ENCODE measurements at regions not wholly inside any gene's neighbourhood (a gene's known extent, or its start where the extent isn't known, plus 50 kb on each side); places are given as distances from the start of the nearest gene placed in this dataset.
A peak's percentile ranks its signal among the peaks of the same experiment; 100 is the strongest.

DNA sequence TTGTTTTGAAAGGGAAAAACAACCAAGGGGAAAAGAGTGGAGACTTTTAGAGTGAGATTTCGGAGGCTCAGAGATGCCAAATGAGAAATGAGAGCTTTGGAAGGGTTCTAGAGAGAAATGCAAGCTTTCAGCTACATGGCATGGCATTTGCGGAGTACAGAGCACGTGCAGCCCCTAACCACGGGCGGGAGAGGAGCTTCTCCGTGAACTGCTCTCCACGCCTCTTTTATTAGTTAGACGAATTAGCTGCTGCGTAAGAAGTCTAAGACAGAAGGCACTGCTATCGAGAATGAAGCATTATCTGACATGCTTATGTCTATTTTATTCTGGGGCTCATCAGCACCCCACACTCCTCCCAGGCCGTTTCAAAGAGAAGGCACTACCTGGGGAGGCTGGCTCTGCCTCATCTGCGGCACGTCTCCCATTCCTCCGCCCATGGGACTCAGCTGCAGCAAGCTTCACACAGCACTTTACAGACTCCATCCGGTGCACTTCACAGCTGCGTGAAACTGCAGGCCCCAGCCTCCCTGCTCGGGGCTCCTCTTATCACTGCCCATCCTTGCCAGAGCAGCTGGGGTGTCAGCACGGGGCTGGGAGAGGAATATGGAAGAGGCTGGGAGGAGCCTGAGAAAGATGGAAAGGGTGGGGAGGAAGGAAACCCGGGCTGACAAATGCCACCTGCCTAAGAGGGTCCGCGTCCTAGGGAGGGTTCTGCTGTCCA lies 207.3 kb upstream of the APCDD1 start:
- DNase-seq: peak; percentile 36 to 74 (median 57)

DNA sequence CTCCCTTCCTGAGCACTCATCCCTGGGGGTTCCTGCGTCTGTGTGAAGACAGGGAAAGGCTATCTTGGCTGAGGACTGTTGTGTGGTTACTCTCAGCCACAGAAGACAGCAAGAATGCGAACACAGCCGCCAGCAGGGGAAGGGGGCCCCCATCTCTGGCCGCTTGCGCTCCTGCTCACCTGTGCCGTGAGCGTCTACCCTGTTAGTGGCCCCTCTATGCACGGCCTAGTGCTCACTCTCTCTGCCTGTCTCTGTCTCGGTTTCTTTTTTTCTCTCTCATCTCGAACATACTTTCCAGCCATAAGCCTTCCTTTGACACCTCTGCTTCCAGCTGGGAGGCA lies 206.7 kb upstream of the APCDD1 start:
- Histone ChIP-seq H3K27me3 (no peaks in the 10 kb centered on the region), H3K9me3 (no peaks in the 10 kb centered on the region), H3K27ac (peak overlapping the region; percentile 9 to 34), H3K36me3 (no peaks in the 10 kb centered on the region), H3K4me1 (ENCODE audit: insufficient read depth) (peaks cover 10% of the 10 kb centered on the region), H3K4me3 (no peak overlapping the region)
- TF ChIP-seq POLR2A (IDR thresholded peaks at IDR 0.05) (no peak), EP300 (IDR thresholded peaks at IDR 0.05) (no peak)
- TF ChIP-seq, protein P1, sequence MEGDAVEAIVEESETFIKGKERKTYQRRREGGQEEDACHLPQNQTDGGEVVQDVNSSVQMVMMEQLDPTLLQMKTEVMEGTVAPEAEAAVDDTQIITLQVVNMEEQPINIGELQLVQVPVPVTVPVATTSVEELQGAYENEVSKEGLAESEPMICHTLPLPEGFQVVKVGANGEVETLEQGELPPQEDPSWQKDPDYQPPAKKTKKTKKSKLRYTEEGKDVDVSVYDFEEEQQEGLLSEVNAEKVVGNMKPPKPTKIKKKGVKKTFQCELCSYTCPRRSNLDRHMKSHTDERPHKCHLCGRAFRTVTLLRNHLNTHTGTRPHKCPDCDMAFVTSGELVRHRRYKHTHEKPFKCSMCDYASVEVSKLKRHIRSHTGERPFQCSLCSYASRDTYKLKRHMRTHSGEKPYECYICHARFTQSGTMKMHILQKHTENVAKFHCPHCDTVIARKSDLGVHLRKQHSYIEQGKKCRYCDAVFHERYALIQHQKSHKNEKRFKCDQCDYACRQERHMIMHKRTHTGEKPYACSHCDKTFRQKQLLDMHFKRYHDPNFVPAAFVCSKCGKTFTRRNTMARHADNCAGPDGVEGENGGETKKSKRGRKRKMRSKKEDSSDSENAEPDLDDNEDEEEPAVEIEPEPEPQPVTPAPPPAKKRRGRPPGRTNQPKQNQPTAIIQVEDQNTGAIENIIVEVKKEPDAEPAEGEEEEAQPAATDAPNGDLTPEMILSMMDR (IDR thresholded peaks at IDR 0.05): no peak
- no peak for DNase-seq
- 30 to 37% (median 33%) methylated on average over 10 of the region's 10 CpGs for WGBS, 3 donors
- intact Hi-C loops (cut with DNase I): no loop called here

More for the DNA sequence above, 207.3 kb upstream of the APCDD1 start:
- H3K27me3 ChIP-seq: no peaks in the 10 kb centered on the region
- H3K27ac ChIP-seq: peak overlapping the region; percentile 9 to 34
- no peaks in the 10 kb centered on the region for H3K9me3 ChIP-seq
- peaks cover 10% of the 10 kb centered on the region for H3K4me1 ChIP-seq (ENCODE audit: insufficient read depth)
- no peak overlapping the region for H3K4me3 ChIP-seq
- WGBS, 3 donors: 6 to 18% (median 12%) methylated on average over 21 of the region's 21 CpGs
- H3K36me3 ChIP-seq: no peaks in the 10 kb centered on the region
- TF ChIP-seq, protein P1 (IDR thresholded peaks at IDR 0.05): no peak
- no peak for TF ChIP-seq POLR2A (IDR thresholded peaks at IDR 0.05)
- no peak for TF ChIP-seq EP300 (IDR thresholded peaks at IDR 0.05)
- intact Hi-C loops (cut with DNase I): no loop called here

DNA sequence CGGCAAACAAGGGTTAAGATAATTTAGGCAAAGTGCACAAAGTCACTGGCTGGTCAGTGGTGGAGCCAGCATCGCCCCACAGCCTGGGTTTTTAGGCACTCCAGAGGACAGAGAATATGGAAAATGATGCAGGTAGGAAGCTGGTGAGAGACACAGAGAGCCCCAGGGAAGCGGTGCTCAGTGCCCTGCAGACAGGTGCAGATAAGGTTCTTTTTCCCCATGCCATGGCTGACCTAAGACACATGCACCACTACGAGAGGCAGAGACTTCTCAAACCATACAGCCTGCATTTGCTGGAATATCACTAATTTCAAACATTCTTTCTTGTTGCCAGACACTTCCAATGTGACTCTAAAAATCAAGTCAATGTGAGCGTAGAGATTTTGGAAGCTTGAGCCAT lies 205.7 kb upstream of the APCDD1 start:
- TF ChIP-seq EP300 (IDR thresholded peaks at IDR 0.05) (no peak), POLR2A (IDR thresholded peaks at IDR 0.05) (no peak)
- TF ChIP-seq, protein P1 (IDR thresholded peaks at IDR 0.05): no peak
- peaks cover 10% of the 10 kb centered on the region for H3K4me1 ChIP-seq (ENCODE audit: insufficient read depth)
- H3K36me3 ChIP-seq: no peaks in the 10 kb centered on the region
- DNase-seq: no peak
- no peaks in the 10 kb centered on the region for H3K27me3 ChIP-seq
- H3K27ac ChIP-seq: no peak overlapping the region
- WGBS, 3 donors: 87 to 94% (median 89%) methylated on average over 5 of the region's 5 CpGs
- no peak overlapping the region for H3K4me3 ChIP-seq
- no peaks in the 10 kb centered on the region for H3K9me3 ChIP-seq
- intact Hi-C loops (cut with DNase I): no loop called here

DNA sequence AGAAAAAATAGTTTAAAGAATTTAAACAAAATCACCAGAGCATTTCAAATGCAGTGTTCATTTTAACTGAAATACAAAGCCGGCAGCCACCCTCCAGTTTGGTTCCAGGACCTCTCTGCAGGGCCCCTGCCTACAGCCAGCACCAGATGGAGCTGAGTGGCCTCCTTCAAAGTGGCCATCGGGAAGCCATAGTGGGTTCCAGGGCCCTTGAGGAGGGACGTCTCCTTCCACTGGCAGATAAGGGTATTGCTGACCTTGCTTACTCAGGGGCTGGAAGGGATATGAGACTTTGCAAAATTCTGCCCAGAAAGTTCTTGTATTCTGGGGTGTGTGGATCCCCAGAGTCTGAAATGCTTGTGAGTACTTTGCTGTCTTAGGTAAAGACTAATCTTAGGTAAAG lies 205.2 kb upstream of the APCDD1 start:
- WGBS, 3 donors: 67 to 77% (median 69%) methylated on average over 3 of the region's 3 CpGs
- Histone ChIP-seq H3K36me3 (no peaks in the 10 kb centered on the region), H3K9me3 (no peaks in the 10 kb centered on the region), H3K4me1 (ENCODE audit: insufficient read depth) (peaks cover 10% of the 10 kb centered on the region), H3K27me3 (no peaks in the 10 kb centered on the region), H3K27ac (no peak overlapping the region), H3K4me3 (no peak overlapping the region)
- TF ChIP-seq POLR2A (IDR thresholded peaks at IDR 0.05) (no peak), EP300 (IDR thresholded peaks at IDR 0.05) (no peak)
- TF ChIP-seq, protein P1 (IDR thresholded peaks at IDR 0.05): no peak
- no peak for DNase-seq
- intact Hi-C loops (cut with DNase I): no loop called here

All from ovary (tissue), 7 donors.